HTR-8/SVneo (cell line): ENCODE measurements at regions not wholly inside any gene's neighbourhood (a gene's known extent, or its start where the extent isn't known, plus 50 kb on each side); places are given as distances from the start of the nearest gene placed in this dataset.
A peak's percentile ranks its signal among the peaks of the same experiment; 100 is the strongest.
"Not testable (repeated sequence)": the region's sequence is repeated elsewhere in the genome, so short reads cannot be mapped to it uniquely, and the experiment has no call there.

Experiments
- DNase-seq: peaks from one replicate; pipeline ENCODE4 v3.0.0; 2011; ENCODE audit warnings: low spot score, mixed read lengths; ENCODE audit not compliant: insufficient read length
- FAIRE-seq: peaks from 2 replicates; lab custom pipeline; 2011; peaks lifted over from hg19 to GRCh38; lab: Jason Lieb, UNC

- DNase-seq (no peak), FAIRE-seq (no peak)
These were observed 376.3 kb downstream of the IPMK start for GRCh38 chr10:57891201-57892006.

DNA sequence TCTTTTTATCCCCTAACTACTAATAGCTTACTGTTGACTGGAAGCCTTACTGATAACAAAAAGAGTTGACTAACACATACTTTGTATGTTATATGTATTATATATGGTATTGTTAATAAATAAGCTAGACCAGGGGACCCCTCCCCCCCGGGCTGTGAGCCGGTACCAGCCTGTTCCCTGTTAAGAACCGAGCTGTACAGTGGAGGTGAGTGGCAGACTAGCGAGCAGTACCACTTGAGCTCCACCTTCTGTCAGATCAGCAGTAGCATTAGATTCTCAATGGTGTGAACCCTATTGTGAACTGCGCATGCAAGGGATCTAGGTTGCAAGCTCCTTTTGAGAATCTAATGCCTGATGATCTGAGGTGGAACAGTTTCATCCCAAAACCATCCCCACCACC is 377.0 kb downstream of the IPMK start:
- DNase-seq = no peak
- no peak for FAIRE-seq

GRCh38 chr10:57885618-57885968 is 382.1 kb downstream of the IPMK start:
- not testable (repeated sequence) for FAIRE-seq, DNase-seq

DNA sequence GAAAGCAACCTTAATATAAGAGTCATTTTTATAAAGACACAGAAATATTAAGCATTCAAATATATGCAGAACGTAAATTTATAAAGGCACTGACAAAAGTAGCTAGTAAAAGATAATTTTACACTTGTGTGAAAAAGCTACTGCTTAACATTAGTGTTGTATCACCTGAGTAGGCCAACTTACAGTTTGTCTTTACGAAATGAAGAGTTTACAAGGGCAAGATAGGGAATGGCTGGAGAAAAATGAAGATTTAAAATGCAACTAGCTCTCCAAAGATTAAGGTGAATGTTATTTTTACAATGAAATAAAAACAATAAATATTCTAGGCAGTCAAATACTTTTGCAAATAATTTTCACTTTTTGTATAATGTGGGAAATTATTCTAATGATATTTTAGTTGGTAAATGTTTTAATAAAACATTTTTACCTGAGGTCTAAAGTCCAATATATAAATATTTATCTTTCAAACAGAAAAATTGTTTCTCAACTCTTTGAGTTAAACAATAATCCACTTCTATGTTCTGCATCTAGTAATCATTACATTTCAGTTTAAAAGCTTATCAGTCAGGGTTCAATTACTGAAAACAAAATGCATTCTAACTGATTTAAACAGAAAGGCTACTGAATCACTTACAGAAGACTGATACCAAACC is 382.6 kb downstream of the IPMK start:
- FAIRE-seq = no peak
- DNase-seq = no peak

- FAIRE-seq = no peak
- DNase-seq = no peak
These were observed 383.3 kb downstream of the IPMK start for GRCh38 chr10:57884407-57884806.

GRCh38 chr10:57880446-57881227 is 387.1 kb downstream of the IPMK start:
- DNase-seq = no peak
- FAIRE-seq = no peak

DNA sequence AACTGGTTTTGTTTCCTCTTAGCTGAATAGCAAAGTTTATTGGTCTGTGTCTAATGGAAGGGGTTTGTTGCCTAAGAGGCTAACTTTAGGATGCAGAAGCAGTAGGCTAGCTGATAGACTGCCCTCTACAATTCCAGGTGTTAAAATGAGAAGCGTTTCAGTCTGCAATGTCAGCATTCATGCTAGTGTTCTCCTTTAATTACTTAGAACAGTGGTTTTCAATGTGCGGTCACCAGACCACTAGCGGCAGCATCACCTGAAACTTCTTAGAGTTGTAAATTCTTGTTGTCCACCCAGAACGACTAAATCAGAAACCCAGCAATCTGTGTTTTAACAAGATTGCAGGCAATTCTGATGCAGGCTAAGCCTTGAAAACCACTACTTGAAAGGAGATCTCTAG is 392.9 kb downstream of the IPMK start:
- no peak for FAIRE-seq
- no peak for DNase-seq

DNA sequence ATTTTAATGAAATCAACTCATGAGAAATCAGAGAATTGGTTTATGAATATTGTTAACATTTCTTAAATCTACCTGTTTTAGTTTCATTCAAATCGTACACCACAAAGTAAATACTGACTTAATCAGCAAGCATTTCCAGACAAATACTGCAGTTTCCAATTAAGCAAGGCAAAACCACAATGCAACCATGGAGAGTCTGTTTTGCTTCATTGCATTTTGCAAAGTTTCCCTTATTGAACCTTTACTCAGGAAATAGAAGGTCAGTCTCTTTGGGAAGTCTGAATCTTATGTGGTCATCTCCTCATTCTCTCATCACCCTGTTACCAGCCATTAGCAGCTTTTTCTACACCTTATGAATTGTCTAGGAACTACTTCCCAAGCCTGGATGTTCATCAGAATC is 400.5 kb downstream of the IPMK start:
- no peak for FAIRE-seq
- no peak for DNase-seq

DNA sequence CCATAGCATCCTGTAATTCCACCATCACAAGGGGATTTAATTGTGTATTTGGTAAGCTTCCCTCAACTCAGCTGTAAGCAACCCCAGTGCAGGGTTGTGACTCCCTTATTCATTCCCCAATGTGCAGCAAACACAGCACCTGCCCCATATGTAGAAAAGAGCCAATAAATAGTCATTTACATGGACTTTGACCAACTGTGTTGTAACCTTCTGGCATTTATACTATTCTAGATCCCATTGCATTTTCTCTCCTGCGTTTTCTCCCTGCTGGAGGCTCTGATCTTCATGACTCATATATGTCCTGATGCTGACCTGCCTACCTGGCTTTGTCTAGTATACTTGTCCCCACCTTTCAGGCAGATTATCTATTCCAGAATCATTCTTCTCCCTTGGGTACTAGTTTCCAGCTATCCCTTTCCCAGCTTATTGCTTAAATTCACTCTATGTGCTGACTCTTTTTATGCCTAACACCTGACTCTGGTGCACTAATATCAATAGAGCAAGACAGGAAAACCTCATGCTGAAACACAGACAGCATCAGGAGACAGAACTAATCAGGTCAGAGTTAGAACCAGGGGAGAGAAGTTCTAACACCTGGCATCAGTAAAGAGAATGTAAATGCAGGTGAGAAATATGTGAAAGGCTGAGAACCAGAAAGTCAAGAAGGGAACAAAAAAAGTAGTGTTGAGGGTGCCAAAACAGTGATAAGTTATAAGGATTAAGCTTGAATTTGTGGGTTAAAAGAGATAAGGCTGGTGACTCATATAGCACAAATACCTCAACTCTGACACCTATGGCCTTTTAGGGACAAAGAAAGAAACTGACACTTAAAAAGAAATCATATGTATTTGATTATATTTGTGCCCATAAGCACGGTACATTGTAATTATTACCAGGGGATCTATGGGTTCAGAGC is 402.7 kb downstream of the IPMK start:
- FAIRE-seq = no peak

GRCh38 chr10:57849691-57850357 is 417.9 kb downstream of the IPMK start:
- FAIRE-seq (no peak), DNase-seq (peak; percentile 3)

More for the DNA sequence above, 402.7 kb downstream of the IPMK start:
- no peak for DNase-seq

DNA sequence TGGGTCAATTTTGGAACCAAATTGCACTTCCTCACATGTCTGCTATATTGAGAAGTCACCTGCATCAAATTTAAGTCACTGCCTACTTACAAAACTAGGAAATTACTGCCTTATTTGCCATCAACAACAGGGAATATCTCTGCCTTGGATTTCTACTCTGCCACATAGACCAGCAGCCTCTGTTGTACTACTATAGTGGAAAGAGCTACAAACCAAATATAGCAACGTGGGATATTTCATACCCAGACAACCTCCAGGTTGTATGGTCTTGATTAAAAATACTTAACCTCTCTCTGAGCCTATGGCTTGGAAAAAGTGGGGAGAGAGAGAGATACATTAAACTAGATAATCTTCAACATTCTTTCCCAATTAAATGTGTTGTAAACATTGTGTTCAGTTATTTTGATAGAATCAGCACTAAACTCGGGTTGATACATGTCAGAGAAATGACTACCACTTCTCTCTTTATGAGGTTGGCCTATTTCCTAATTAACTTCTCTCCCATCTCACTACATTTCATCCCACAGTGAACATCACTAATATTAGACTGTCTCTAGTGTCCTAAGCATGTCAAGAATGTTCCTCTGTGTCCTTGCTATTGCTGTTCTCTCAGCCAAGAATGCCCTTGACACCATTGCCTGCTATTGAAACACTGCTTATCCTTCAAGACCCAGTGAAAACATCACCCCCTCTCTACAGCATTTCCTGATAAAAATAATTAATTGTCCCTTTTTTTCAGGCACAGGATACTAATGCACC is 421.2 kb downstream of the IPMK start:
- FAIRE-seq (no peak), DNase-seq (no peak)

DNA sequence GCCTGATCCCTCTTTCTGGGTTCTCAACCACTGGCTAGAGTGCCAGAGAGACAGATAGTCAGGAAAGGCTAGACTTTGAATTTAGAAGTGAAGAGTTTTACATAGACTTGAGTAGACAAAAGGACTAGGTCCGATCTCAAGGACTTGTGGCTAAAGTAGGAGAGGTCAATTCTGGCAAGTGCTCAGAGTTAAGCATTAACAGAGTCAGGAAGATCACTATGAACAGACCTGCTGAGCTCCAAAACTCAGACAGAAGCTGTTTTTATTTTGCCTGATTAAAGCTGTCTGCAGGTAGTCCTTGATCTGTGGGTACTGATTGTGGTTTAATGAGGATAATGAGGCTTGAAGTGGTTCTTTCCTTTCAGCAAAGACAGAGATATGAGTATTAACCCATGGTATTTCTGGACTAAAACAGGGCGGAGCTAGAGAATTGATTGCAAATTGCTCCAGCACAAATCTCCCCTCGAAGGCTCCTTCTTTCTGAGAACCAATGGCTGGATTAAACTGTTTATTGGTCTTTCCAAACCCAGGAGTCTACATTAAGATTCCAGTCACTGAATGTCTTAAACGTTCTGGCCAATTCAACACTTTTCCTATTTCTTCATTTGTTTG is 423.2 kb downstream of the IPMK start:
- DNase-seq (no peak), FAIRE-seq (no peak)

GRCh38 chr10:57830877-57831560 is 436.7 kb downstream of the IPMK start:
- no peak for FAIRE-seq

GRCh38 chr10:57825015-57825414 is 442.7 kb downstream of the IPMK start:
- FAIRE-seq (no peak), DNase-seq (no peak)

More at GRCh38 chr10:57830877-57831560, 436.7 kb downstream of the IPMK start:
- no peak for DNase-seq

DNA sequence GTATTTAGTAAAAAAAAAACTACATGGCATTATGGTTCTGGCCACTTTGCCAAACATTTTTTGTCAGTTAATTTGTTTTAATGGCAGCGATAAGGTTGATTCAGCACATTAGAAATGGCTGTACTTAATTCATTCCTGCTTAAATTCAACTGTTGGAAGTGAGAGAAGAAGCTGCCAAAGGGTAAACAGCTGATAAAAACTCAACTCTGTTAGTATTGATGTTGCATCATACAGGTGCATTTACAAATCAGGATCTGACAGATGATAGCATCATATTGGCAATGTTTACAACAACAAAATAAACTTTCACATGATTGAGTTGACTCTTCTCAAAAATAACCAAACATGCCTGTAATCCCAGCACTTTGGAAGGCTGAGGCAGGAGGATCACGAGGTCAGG is 444.3 kb downstream of the IPMK start:
- FAIRE-seq (no peak), DNase-seq (no peak)

DNA sequence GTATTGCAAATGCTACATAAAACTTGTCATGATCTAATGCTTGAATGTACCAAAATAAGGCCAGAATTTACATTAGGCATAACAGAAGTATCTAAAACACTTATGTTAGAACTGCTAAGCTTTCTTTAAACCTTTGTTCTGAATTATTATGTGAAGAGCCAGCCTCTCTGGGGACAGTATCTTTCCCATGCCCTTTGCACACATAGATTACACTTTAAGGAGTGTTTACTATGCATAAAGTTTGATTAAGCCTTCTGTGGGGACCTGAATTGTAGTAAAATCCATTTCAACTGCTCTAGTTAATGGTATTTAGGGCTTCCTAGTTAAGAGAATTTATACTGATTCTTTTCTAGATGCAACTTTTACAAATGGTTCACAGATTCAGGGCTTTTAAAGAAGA is 444.7 kb downstream of the IPMK start:
- FAIRE-seq (no peak), DNase-seq (no peak)

DNA sequence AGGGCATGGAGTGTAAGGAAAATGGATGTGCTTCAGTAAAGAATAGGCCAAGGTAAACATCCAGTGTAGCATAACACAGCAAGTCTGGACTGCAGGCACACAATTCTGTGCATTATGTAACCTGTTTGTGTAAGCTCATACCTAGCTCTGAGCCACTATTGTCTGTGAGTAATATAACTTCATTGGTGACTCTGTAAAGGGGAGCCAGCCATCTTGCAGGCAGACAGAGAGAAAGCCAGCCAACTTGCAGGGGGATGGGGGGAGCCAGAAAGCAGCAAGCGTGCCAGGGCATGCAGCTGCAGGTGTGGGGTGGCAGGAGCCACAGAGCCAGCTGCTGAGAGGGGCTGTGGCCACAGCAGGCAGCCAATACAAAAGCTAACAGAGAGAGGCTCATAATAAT is 449.2 kb downstream of the IPMK start:
- DNase-seq (no peak), FAIRE-seq (no peak)

- FAIRE-seq = no peak
- DNase-seq = no peak
These were observed 450.0 kb downstream of the IPMK start for GRCh38 chr10:57817741-57818140.
